IPS-NIHi11 (cell line): ENCODE measurements at regions not wholly inside any gene's neighbourhood (a gene's known extent, or its start where the extent isn't known, plus 50 kb on each side); places are given as distances from the start of the nearest gene placed in this dataset.
A peak's percentile ranks its signal among the peaks of the same experiment; 100 is the strongest.
"Not testable (repeated sequence)": the region's sequence is repeated elsewhere in the genome, so short reads cannot be mapped to it uniquely, and the experiment has no call there.

Experiments used
- DNase-seq: peaks from one replicate; pipeline ENCODE4 v3.0.0; 2012; ENCODE audit warnings: mixed read lengths, low spot score

DNA sequence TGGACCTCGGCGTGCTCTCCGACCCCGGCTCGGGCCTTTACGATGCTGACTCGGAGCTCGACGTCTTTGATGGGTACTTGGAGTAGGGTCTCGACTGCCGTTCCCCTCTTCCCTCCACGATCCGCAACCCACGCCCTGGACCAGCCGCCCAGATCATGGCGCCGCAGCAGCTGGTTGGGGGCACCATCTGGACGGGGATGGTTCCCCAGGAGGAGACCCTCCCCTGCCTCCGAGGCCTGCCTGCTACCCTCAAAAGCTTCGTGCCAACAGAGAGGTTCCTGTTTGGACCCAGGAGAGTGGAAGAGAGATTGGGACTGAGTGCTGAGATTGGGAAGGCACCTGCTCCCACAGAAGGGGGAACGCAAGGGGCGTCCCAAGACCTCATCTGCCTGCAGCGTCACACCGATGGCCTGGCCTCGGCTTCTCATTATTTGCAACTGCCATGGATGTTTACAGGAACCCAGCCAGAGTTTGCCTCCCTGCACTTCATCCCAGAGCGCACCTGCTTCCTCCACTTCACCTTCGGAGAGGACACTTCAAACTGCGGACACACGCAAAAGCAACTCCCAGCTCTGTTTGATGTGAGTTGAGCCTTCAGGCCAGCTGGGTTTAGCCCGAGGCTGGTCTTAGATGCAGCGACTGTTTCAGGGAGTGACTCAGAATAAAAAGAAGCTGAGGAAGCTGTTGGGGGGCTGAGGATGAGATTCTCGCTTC is 58.9 kb downstream of the GOLGA6L7 start:
- peak; percentile 8 for DNase-seq

- DNase-seq, result peak; percentile 45
Observed at GRCh38 chr15:28788649-28789400, 59.6 kb downstream of the GOLGA6L7 start.

GRCh38 chr15:28788176-28788575 is 60.3 kb downstream of the GOLGA6L7 start:
- not testable (repeated sequence) for DNase-seq

DNA sequence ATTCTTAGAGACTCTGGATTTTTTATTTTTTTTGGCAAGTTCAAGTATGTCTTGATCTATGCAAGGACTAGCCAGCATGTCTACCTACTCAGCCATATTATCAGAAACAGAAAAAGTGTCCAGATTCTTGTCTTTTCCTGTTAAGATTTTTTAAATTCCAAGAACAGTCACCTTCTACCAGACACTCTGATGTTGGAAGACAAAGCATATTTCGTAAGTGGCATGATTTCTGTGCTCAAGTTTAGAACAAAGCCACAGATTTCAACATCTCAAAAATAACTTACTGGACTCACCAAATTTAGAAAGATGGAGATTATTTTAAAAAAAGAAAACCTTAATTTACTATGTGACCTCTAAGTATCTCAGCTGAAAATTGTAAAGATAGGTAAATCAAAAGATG is 61.9 kb downstream of the GOLGA6L7 start:
- DNase-seq, result no peak

DNA sequence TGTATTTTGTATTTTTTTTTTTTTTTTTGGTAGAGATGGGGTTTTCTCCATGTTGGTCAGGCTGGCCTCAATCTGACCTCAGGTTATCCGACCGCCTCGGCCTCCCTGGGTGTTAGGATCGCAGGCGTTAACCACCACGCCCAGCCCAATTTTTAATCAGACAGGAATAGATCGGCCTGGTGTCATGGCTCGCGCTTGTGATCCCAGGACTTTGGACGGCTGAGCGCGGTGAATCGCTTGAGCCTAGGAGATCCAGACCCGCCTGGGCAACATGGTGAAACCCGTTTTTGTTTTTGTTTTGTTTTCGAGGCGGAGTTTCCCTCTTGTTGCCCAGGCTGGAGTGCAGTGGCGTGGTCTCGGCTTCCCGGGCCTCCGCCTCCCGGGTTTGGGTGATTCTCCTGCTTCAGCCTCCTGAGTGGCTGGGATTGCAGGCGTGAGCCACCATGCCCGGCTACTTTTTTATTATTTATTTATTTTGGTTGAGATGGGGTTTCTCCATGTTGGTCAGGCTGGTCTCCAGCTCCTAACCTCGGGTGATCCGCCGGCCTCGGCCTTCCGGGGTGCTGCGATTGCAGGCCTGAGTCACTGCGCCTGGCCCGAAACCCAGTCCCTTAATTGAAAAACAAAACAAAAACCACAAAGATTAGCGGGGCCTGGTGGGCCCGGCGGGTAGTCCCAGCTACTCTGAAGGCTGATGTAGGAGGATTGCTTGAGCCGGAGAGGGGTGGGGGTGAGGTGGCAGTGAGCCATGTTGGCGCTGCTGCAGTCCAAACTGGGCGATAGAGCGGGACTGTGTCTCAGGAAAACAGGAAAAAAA is 63.9 kb downstream of the GOLGA6L7 start:
- not testable (repeated sequence) for DNase-seq

- DNase-seq, result no peak
Observed at GRCh38 chr15:28783873-28784272, 64.6 kb downstream of the GOLGA6L7 start.

GRCh38 chr15:28783466-28783865 is 65.0 kb downstream of the GOLGA6L7 start:
- no peak for DNase-seq

DNA sequence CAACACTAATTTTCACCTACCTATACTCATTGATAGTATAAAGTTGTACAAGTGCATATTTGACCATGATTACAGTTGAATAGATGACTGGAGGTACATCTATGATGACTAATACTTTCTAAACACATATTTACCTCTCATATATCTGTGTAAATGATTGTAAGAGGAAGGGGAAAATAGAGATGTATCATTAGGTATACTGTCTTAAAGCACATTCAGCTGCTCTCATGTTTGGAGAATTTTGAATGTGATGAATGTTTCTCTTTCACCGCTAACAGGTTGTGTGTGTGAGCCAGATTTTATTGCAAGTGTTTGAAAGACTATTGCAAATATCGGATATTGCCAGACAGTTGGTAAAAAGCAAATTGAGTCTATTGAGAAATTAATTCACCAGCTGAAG is 66.2 kb upstream of the GOLGA8M start:
- DNase-seq, result not testable (repeated sequence)

DNA sequence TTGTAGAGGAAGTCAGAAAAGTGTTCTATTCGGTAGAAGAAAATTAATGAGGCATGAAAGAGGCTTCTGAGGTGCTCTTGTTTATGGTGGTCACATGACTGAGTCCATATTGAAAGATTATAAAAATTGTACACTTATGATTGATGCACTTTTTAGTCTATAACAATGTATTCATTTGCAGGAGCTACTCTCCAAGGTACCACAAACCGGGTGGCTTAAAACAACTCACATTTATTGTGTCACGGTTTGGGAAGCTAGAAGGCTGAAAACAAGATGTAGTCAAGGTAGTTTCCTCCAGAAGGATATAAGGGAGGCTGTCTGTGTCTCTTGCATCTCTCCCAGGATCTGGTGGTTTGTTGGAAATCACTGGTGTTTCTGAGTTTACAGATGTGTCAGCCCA is 60.6 kb upstream of the GOLGA8M start:
- not testable (repeated sequence) for DNase-seq
